NCI-H2227 (cell line): ENCODE measurements at regions not wholly inside any gene's neighbourhood (a gene's known extent, or its start where the extent isn't known, plus 50 kb on each side); places are given as distances from the start of the nearest gene placed in this dataset.

ENCODE experiments used
- DNase-seq: peaks from one replicate; lab custom pipeline; 2025; ENCODE audit not compliant: unreplicated experiment; lab: John Stamatoyannopoulos, UW

DNA sequence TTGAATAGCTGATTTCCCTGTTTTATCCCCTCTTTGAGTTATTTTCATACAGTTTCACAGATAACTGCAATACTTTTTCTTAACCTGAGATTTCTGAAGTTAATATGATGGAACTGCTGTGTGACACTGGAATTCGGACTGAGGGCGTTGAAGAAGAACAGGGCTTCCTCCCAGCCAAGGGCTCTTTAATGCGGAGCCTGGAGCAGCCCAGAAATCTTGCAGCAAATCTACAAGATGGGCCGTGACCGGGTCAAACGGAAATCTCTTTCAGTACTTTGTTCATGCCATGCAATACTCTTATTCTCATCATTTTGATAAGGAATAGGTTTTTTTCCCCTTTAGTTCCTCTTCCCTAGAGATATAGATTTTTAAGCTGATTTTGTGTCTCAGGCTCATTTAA, 236.8 kb upstream of the IRX4 start:
- DNase-seq, result no peak

DNA sequence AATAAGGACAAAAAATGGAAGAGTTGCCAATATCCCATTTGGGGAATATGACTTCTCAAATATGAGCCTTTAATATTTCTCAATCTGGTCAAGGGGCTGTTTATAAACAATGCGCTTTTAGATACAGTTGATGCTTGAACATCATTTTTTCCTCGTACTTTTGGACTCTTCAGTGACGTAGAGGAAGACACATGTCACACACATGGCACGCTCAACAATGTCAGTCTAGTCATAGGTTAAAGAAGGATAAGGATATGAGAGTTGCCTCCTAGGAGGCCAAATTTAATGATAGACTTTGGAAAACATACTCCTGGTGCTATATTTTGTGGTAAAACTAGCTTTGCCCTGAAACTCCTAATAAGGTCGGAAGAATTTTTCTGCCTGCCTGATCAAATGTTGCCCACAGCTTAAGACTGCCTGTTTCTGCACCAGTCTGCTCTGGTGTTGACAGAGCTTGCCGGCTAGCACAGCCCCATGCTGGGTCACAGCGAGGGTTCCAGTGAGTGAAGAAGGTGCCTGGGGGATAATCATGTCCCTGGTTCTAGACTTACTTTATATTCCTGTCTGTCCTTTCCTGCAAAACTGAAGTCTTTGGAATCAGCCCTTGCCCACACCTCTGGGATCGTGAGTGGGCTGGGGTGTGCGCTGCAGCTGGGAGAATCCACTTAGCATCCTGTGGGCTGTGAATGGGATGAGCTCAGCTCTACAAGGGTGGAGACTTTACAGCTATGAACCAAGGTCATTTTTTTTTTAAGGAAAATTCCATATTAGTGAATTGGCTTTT, 230.8 kb upstream of the IRX4 start:
- no peak for DNase-seq

DNA sequence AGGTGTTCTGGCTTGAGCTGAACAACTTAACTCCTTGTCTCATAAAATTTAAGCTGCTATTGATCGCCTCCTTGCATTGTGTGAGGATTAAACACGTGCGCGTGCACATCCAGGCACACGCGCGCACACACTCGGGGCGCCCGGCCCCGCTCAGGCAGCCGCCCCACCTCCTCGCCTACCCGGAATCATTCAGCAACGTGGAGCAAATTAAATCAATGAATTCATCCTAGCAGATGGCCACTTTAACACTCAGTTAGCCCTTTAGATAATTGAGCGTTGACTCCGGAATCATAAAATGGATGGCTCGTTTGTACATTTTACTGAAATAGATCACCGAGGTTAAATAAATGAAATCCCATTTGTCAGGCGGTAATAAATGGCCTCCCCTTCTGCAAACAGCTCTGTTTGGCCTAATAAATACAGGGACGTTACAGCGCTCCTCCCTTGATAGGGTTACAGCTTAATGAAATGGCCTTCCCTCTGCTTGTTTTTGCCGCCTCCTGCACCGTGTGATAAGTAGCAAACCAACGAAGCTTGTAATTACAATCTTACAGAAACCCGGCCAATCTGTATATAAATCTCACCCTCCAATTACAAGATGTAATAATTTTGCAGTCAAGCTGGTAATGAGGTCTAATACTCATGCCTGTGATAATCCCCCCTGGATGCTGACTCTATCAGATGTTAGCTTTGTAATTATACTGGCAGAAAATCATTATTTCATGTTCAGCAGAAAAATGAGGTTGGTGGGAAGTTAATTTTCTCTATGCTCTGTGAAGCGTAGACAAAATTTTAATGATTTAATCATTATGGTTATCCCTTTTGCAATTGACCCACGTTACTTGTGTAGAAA, 229.7 kb upstream of the IRX4 start:
- DNase-seq, result peak; percentile 46

DNA sequence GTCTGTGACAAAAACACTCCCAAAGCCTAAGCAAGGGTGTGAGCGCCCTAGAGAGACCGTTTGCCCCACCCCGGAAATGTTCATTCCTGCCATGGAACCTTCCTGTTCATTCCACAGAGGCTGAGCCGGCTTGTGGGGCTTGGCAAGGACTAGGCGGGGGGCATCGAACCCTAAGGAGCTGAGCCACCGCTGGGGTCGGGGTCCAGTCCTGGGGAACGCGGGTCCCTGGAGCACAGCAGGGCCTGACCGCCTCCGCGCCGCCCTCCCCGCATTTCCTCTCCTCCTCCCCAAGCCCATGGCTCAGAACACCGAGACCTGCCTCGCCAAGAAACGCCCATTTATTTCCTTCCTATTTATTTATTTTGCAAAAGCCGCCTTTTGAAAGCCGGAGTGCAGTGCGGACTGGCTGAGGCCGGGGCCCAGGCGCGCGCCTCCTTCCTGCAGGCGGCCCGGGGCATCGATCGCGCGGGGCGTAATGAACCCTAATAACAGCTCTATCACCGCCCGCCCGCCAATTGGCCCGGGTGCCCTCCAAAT, 228.9 kb upstream of the IRX4 start:
- peak; percentile 46 for DNase-seq

DNA sequence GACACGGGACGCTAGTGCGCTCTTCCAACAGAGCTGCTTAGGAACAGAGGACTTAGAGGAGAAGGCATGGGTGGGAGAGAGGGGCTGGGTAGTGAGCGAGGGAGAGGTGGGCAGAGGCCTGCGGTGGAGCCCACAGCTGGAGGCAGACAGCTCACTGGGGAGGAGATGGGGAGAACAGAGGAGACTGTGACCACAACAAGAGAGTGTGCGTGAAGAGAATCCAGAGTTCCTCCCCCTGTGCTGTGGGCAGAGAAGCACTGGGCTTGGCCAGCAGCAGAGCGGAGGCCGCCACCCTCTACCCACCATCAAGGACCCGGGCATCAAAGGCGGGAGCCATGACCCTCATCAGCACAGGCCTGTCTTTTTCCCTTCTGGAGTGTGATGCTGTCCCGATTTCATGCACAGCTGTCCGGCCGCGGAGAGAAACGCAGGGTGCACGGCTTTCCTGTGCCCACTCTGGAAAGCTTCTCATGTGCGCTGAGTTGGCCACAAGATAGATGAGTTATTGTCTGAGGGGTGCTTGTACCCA, 228.3 kb upstream of the IRX4 start:
- DNase-seq, result no peak

DNA sequence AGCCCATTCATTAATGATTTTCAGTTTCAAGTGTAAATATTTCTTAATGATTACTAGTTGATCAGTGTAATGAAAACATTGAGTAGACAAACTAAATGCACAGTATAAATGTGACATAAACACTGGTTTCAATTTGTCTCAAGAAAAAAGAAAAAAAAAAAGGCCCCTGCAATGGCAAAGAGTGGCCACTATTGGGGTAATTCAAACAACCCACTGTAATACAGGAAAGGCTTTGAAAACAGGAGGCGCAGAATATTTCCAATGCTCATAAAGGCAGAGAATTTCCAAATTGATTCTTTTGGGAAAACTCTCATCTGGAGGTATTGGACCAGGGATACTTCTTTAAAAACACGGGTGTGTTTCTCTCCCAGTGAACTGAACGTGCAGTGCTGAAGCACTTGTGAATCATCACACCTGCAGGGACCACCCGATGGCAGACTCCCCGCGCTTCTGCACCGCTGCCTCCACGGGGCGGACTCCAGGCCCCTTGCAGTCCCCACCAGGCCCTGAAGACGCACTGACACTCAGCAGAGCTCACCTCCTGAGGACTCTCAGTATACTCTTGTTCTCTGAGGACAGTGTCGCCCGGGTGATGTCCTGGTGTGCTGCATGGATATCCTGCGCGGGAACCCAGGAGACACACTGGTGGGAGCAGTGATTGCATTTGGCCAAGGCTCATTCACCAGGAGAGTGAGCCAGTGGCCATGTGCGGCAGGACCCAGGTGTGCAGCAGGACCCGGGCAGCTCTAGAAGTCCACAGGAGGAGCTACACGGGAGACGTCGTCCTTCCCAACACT, 227.6 kb upstream of the IRX4 start:
- DNase-seq, result no peak

DNA sequence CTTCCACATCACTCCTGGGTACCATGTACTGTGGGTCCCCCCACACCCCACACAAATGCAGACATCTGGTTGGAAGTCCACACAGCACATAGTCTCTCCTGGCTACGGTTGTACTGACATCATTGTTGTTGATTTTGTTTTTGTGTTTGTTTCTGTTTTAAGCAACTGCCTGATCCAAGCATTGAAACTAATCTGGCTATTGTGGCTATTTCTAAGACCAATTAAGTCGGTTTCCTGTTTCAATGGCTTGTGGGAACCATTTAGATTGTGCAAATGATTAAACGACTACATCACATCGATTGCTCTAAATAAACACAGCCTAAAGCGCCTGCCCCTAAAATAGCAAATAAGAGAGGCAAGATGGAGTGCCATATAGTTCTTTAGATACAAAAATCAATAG, 226.8 kb upstream of the IRX4 start:
- DNase-seq, result no peak

DNA sequence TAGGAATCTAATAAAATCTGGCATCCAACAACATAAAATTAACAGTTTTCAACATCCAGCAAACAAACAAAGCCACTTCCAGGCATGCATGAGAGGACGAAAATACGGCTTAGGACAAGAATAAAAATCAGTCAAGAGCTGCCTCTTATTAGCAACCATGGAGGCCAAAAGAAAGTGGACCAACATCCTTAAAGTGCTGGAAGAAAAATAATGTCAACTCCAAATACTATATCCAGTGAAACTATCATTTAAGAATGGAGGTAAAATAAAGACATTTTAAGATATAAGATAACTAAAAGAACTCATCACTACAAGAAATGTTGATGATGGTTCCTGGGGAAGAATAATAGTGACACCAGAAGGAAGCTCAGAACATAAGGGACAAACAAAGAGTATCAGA, 224.0 kb upstream of the IRX4 start:
- no peak for DNase-seq

DNA sequence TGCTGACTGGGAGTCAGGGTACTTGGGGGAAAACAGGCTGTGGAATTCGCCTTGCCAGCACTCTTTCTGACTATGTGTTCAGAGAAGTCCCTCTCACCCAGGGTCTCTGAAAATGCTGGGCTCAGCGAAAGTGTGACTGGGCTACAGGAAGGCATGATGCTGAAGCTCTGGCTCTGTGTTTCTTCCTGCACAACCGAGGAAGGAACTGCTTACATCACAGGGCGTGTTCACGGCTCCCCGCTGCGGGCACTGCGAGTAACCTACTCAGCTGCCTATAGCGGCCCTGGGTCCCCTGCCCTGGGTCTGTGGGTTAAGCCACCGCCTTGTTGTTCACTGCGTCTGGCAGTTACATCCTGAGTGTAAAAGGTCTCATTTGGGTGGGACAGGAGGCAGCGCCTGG, 222.4 kb upstream of the IRX4 start:
- DNase-seq, result no peak

DNA sequence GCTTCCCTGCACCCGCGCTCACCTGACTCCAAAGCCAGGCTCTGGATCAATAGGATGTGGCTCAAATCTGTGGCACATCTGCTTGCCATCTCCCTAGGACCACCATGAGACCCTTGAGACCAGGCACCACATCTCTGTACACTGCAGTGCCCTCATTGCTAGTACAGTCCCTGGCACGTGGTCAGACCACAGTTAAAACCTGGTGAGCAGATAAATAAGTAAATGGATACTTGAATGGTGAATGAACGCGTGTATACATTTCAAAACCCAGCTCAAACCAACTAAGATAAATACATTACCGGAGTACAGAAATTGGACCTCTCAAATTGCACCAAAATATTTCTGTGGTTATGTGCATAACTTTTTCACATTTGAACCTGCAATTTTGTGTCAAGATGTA, 221.2 kb upstream of the IRX4 start:
- no peak for DNase-seq

DNA sequence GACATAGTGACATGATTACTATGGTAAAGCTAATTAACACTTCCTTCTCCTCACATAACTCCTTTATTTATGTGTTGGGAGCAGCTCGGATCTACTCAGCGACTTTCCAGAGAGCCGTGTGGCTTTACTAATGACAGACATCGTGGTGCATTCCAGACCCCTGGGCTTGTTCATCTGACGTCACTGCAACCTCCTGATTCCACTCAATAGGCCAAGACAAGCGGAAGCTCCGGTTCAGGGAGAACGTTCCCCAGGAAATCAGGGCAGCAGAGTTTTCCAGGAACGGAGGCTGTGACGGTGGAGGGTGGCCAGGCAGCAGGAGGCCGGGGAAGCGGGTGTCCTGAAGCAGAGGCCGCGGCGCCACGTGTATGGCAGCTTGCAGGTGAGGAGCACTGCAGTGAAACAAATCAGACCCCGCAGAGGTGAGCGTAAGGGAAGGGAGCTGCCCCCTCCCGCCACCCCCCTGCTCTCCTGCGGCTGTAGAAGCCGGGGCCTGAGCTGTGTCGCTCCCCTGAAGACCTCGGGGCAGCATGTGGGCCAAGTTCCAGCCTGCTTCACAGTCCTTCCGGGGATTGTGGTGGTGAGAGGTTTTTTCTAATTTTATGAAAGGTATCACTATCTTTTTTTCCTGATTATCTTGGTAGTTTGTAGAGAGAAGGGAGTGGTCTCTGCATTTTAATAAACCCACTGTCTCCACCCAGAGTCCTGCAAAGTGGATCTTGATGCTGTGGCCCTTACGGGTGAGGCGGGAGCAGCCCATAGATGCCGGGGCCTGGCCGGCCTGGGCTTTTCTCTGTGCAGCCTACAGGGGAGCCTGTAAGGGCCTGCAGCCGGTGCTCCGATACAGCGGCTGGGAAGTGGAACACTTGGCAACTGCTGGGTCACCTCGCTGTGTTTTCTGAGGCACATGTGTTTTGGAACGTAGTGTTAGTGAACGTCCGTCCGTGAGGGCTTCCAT, 220.4 kb upstream of the IRX4 start:
- DNase-seq, result no peak

DNA sequence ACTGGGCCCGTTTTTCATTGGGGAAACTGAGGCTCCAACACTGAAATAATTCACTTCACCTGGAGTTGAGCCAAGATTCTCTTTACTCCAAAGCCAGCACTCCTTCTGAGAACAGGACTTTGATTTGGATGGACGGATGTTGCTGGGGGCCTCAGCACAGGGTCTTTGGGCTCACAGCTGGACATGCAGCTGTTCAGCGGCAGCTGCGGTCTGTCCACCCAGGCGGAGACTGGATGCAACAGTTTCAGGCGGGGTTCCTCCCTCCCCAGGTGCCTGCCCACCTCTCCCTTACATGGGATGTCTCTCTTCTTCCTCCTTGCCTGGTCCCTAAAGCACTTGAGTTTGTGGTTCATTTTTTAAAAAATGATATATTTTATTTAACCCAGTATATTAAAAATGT, 219.0 kb upstream of the IRX4 start:
- no peak for DNase-seq

DNA sequence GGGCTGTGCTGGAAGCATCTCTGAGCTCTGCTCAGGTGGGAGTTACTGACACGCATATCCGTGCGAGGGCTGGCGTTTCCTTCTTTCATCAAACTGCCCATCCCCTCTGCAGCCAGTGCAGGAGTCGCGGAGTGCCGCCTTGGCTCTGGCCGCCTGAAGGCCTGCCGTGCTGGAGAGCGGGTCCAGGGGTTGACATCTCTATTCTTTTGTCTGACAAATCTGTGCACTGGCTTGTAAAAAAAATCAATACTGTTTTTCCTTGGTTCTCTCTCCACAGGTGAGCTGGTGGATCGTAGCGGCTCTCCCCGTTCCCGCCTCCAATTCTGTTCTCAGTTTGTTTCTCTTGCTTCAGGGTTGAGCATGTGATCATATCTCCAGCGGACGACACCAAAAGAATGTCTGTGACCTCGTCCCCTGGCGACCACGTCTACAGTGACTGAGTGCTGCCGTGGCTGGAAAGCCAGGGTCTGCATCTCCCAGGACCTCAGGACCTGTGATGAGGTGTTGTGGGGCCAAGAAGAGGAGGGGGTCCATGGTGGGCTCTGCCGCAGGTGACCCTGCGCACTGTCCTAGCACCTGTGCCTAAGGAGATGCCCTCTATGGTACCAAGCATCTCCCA, 214.3 kb upstream of the IRX4 start:
- no peak for DNase-seq

DNA sequence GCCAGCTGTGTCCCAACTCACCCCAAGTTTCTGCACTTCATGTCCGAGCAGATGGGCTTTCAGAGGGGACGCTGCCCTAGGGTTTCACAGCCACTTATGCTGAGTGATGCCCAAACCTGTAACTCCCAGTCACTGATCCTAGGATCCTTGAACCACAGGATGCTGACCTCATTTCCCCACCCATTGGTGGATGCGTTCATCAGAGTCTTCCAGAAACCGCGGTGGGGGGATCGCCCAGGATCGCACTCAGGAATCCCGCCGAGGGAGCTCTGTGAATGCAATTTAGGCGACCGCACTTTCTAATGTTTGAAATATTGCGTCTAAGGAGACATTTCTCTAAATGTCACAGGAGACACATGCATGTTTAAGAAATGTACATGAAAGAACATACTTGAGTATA, 212.3 kb upstream of the IRX4 start:
- DNase-seq, result no peak

DNA sequence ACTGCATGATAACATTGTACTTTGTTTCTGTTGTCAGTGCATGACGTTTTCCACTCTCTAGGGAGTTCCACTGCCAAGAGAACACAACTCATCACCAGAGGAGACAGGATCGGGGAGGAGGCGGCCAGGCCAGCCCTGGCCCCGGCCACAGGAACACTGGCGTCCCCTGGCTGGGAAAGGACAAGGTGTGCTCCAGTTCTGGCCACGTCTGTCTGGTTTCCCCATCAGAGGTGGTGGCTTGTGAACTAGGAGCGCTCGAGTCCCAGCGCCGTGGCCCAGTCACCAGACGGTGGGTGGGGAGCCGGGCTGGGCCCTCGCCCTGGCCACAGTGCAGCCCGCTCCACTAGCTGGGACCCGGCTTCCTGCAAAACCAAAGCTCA, 211.9 kb upstream of the IRX4 start:
- DNase-seq, result no peak

DNA sequence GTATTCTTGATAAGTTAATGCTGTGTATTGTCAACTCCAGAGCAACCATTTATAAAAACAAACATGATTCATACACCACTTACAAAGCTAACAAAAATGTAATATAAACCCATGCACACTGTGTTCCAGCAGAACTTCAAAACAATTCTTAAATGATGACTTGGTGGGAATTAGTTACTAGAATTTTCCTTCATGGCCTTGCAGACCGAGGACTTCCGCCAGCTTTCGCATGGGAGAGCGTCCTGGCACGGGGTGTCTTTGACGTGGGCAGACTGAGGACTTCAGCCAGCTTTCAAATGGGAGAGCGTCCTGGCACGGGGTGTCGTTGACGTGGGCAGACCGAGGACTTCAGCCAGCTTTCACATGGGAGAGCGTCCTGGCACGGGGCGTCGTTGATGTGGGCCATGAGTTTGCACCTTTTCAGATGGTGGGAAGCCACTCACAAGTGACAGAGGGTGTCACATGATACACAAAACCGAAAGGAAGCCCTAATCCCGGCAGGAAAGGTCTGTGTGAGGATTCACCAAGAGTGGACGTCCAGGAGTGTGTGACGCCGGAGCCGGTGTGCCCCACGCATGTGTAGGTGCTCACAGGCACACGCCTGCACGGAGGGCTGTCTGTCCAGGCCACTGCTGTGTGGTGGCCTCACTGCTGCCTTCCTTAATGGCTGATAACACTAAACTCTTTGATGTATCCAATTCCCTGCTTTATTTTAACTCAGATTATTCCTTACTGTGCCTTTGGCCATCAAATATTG, 211.3 kb upstream of the IRX4 start:
- no peak for DNase-seq

DNA sequence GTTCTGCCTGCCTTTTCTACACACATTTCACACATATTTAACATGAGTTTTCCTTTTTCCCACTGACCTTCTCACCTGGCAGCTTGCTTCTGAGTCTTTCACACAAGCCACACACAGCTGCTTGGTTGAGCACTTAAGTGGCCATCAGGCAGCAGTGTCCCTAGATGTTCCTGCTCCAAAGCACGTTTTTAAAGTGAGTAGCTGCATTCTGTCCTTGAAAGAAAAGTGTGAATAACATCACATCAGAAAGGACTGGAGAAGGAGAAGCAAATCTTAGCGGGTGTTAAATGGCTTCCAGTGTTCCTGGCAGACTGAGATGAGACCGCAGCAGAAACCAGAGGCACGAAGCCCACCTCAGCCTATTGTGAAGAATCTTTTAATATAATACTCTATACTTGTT, 209.2 kb upstream of the IRX4 start:
- DNase-seq, result no peak

DNA sequence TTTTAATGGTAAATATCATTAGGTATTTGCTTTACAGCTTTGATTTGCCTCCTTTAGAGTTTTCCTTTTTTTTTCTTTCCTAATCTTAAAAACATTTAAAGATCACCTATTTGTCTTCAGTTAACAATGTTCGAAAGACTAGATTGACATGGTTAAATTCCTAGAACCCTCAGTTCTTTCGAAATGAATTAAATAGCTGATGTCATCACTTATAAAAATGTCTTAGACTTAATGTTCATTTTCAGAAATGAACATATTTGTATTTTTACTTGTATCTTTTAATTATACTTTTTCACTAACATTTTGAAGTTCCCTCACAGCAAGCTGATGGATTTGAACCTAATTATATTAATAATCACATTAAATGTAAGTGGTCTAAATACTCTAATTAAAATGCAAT, 205.3 kb upstream of the IRX4 start:
- DNase-seq, result no peak

DNA sequence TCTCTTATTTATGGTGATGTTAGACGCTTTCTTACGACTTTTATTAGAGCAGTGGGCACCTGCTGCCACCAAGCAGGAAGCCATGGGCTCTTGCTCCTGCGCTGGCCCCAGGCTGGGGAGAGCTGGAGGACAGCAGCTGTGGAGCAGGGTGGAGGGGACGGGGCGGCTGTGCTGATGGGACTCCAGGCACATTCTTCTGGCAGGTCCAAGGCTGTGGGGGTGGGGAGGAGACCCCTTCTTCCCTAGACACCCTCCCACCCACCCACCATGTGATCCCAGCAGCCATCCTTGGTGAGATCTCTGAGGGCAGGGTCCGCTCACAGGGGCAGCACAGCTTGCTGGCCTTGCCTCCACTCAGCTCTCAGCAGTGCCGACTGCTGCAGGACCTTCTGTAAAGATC, 192.6 kb upstream of the IRX4 start:
- no peak for DNase-seq
